SK-N-SH (cell line): ENCODE measurements at regions not wholly inside any gene's neighbourhood (a gene's known extent, or its start where the extent isn't known, plus 50 kb on each side); places are given as distances from the start of the nearest gene placed in this dataset.
A peak's percentile ranks its signal among the peaks of the same experiment; 100 is the strongest.

ENCODE experiments used
- CTCF ChIA-PET: fragments of 300-600, 350-600 bp; formaldehyde crosslinking; extraction: SDS; loops from one replicate; lab custom pipeline; 2021; lab: Yijun Ruan, JAX
- POLR2A ChIA-PET: fragments of 350-600 bp; sonication (Branson Sonifier 250); formaldehyde crosslinking; extraction: SDS; loops from one replicate; lab custom pipeline; 2020; ENCODE audit warnings: antibody characterized with exemption, inconsistent platforms; lab: Yijun Ruan, JAX
- DNase-seq: peaks from one replicate; pipeline ENCODE4 v3.0.0; 2012
- H2AFZ ChIP-seq: fragments of 200-600 bp; sonication (generic); 2 replicates; pipeline ENCODE4 v1.8.1; 2016; ENCODE audit warnings: antibody characterized with exemption, mild to moderate bottlenecking, low read depth
- H3F3A ChIP-seq: fragments of 200-600 bp; sonication (generic); replicated peaks from 2 replicates; pipeline ENCODE3; 2016; ENCODE audit warnings: antibody characterized with exemption, mild to moderate bottlenecking; ENCODE audit not compliant: insufficient read depth
- H3K27ac ChIP-seq, 2 experiments: fragments of 200-500 bp in 1 of 2; fragments of 200-600 bp in 1 of 2; sonication (Bioruptor generic) in 1 of 2; sonication (generic), shearing (Covaris generic) in 1 of 2; 2 replicates each; pipeline versions ENCODE4 v1.5.1 to v1.6.1; 2014 to 2016; ENCODE audit warnings: low read depth in 2 of 2, inconsistent platforms in 1 of 2, low read length in 1 of 2, mild to moderate bottlenecking in 1 of 2, mixed read lengths in 1 of 2
- H3K27me3 ChIP-seq: fragments of 200-600 bp; sonication (generic), shearing (Covaris generic); 2 replicates; pipeline ENCODE4 v1.6.1; 2016; ENCODE audit warnings: mixed run types; ENCODE audit not compliant: insufficient read depth
- H3K36me3 ChIP-seq, 2 experiments: fragments of 200-500 bp in 1 of 2; fragments of 200-600 bp in 1 of 2; sonication (Bioruptor generic) in 1 of 2; sonication (generic) in 1 of 2; replicated peaks in 1 of 2; 2 replicates each; pipeline versions ENCODE3 to v1.5.1; 2014 to 2016; ENCODE audit warnings: low read length in 1 of 2, mild to moderate bottlenecking in 1 of 2; ENCODE audit not compliant: insufficient read depth in 2 of 2, control insufficient read depth in 1 of 2
- H3K4me1 ChIP-seq, 2 experiments: fragments of 200-500 bp in 1 of 2; fragments of 200-600 bp in 1 of 2; sonication (Bioruptor generic) in 1 of 2; sonication (generic), shearing (Covaris generic) in 1 of 2; 2 replicates each; pipeline versions ENCODE4 v1.5.1 to v1.6.1; 2014 to 2016; ENCODE audit warnings: low read depth in 1 of 2, low read length in 1 of 2, mixed run types in 1 of 2; ENCODE audit not compliant: insufficient read depth in 2 of 2, control insufficient read depth in 1 of 2
- H3K4me2 ChIP-seq: fragments of 200-600 bp; sonication (generic), shearing (Covaris generic); 2 replicates; pipeline ENCODE4 v1.6.1; 2017; ENCODE audit warnings: mixed run types
- H3K4me3 ChIP-seq, 2 experiments: fragments of 200-500 bp in 1 of 2; fragments of 200-600 bp in 1 of 2; sonication (Bioruptor generic) in 1 of 2; sonication (generic), shearing (Covaris generic) in 1 of 2; 2 replicates each; pipeline versions ENCODE4 v1.5.1 to v1.8.1; 2014 to 2016; ENCODE audit warnings: low read depth in 2 of 2, inconsistent platforms in 1 of 2, low read length in 1 of 2, mild to moderate bottlenecking in 1 of 2, mixed read lengths in 1 of 2, moderate library complexity in 1 of 2
- H3K79me2 ChIP-seq: fragments of 200-600 bp; sonication (generic); 2 replicates; pipeline ENCODE4 v1.8.1; 2017; ENCODE audit warnings: mild to moderate bottlenecking; ENCODE audit not compliant: insufficient read depth
- H3K9ac ChIP-seq: fragments of 200-600 bp; sonication (generic); 2 replicates; pipeline ENCODE4 v1.6.1; 2017; ENCODE audit warnings: mixed run types
- H3K9me2 ChIP-seq: fragments of 200-600 bp; sonication (generic); 2 replicates; pipeline ENCODE4 v1.6.1; 2017; ENCODE audit warnings: mixed run types
- H3K9me3 ChIP-seq: fragments of 200-600 bp; sonication (generic); 2 replicates; pipeline ENCODE4 v1.6.1; 2017; ENCODE audit warnings: mixed run types, mild to moderate bottlenecking, moderate library complexity
- H4K20me1 ChIP-seq: fragments of 200-600 bp; sonication (generic); 2 replicates; pipeline ENCODE4 v1.6.1; 2017; ENCODE audit warnings: mild to moderate bottlenecking, mixed run types; ENCODE audit not compliant: insufficient read depth
- CTCF ChIP-seq: fragments of 200-600 bp; sonication (generic); IDR thresholded peaks from 2 replicates; pipeline ENCODE4 v1.6.1; 2017; ENCODE audit warnings: antibody characterized with exemption, mild to moderate bottlenecking, moderate library complexity
- GATA2 ChIP-seq: sonication (generic); formaldehyde crosslinking; IDR thresholded peaks from 2 replicates; pipeline ENCODE4 v1.5.0; 2020; ENCODE audit warnings: mild to moderate bottlenecking, missing genetic modification reagents
- JUND ChIP-seq: IDR thresholded peaks from 2 replicates; pipeline ENCODE4 v1.4.0; 2012
- MAX ChIP-seq: IDR thresholded peaks from 2 replicates; pipeline ENCODE4 v1.4.0; 2012; ENCODE audit warnings: low read depth
- MEF2A ChIP-seq: IDR thresholded peaks from 2 replicates; pipeline ENCODE4 v1.4.0; 2012; ENCODE audit warnings: low read depth, borderline replicate concordance
- MXI1 ChIP-seq: IDR thresholded peaks from 2 replicates; pipeline ENCODE4 v1.6.1; 2012; ENCODE audit warnings: mild to moderate bottlenecking, low read depth, low read length, improper control_type of control experiment
- NFIC ChIP-seq: IDR thresholded peaks from 2 replicates; pipeline ENCODE4 v1.4.0; 2012; ENCODE audit warnings: borderline replicate concordance
- PBX3 ChIP-seq: IDR thresholded peaks from 2 replicates; pipeline ENCODE4; 2012
- RAD21 ChIP-seq: IDR thresholded peaks from 2 replicates; pipeline ENCODE4 v1.6.1; 2012; ENCODE audit warnings: mild to moderate bottlenecking, low read length
- REST ChIP-seq: IDR thresholded peaks from 2 replicates; pipeline ENCODE4 v1.6.1; 2012; ENCODE audit warnings: mild to moderate bottlenecking, low read depth, low read length, moderate library complexity
- USF2 ChIP-seq: fragments of 150-350 bp; IDR thresholded peaks from 2 replicates; pipeline ENCODE4 v1.6.1; 2017; ENCODE audit warnings: antibody characterized with exemption, low read length, low read depth, borderline replicate concordance
- YY1 ChIP-seq: IDR thresholded peaks from 2 replicates; pipeline ENCODE4 v1.4.0; 2012; ENCODE audit warnings: low read depth, mild to moderate bottlenecking
- ZBTB33 ChIP-seq: IDR thresholded peaks from 2 replicates; pipeline ENCODE4 v1.4.0; 2012; ENCODE audit warnings: low read depth, borderline replicate concordance
- WGBS: methylation state at CpG from one replicate; pipeline ENCODE4 v1.1.6; 2017; ENCODE audit warnings: low lambda C conversion rate; 5-methylcytosine and 5-hydroxymethylcytosine counted together

GRCh38 chr2:213216461-213216860, 65.0 kb upstream of the IKZF2 start:
- no peaks in the 10 kb centered on the region for H3K9me3 ChIP-seq
- no peak for TF ChIP-seq MEF2A
- TF ChIP-seq MXI1 = no peak
- no peak for TF ChIP-seq MAX
- TF ChIP-seq ZBTB33 = no peak
- TF ChIP-seq REST = no peak
- no peak for TF ChIP-seq YY1
- no peaks in the 10 kb centered on the region for H3K36me3 ChIP-seq
- H3K4me1 ChIP-seq = peaks cover 0 to 7% of the 10 kb centered on the region in 2 experiments; a peak in 1 of 4 replicates
- ChIA-PET CTCF (no interaction called here), POLR2A (no interaction called here)
- peak overlapping the region; percentile 32 for H2AFZ ChIP-seq
- H3K4me3 ChIP-seq = no peak overlapping the region
- peaks cover 4% of the 10 kb centered on the region for H3F3A ChIP-seq
- 75% methylated on average over 5 of the region's 5 CpGs for WGBS
- H3K27me3 ChIP-seq = no peaks in the 10 kb centered on the region
- peak overlapping the region in 1 of 2 experiments; percentile 85; a peak in 2 of 4 replicates for H3K27ac ChIP-seq
- no peak for DNase-seq
- no peaks in the 10 kb centered on the region for H3K9me2 ChIP-seq
- H3K79me2 ChIP-seq = no peaks in the 10 kb centered on the region
- H3K4me2 ChIP-seq = no peak overlapping the region
- H3K9ac ChIP-seq = peak overlapping the region; percentile 2; the same call in 1 of the 2 replicates
- no peaks in the 10 kb centered on the region for H4K20me1 ChIP-seq

GRCh38 chr2:213219816-213220215, 64.4 kb upstream of the SPAG16 start:
- H3K36me3 ChIP-seq = no peaks in the 10 kb centered on the region
- no peak overlapping the region for H3K4me3 ChIP-seq
- DNase-seq = no peak
- ChIA-PET POLR2A (no interaction called here), CTCF (no interaction called here)
- no peaks in the 10 kb centered on the region for H3K9me2 ChIP-seq
- H3K4me1 ChIP-seq = peaks cover 0 to 20% of the 10 kb centered on the region in 2 experiments; a peak in 3 of 4 replicates
- H3K79me2 ChIP-seq = no peaks in the 10 kb centered on the region
- H3K27me3 ChIP-seq = no peaks in the 10 kb centered on the region
- peaks cover 13% of the 10 kb centered on the region for H3F3A ChIP-seq
- H3K27ac ChIP-seq = peak overlapping the region in 1 of 2 experiments; percentile 17; a peak in 1 of 4 replicates
- WGBS = 68% methylated on average over 1 of the region's 1 CpG
- H3K9me3 ChIP-seq = no peaks in the 10 kb centered on the region
- peak overlapping the region; percentile 14; the same call in 1 of the 2 replicates for H2AFZ ChIP-seq
- H4K20me1 ChIP-seq = no peaks in the 10 kb centered on the region
- no peak overlapping the region for H3K9ac ChIP-seq
- no peak overlapping the region for H3K4me2 ChIP-seq
- TF ChIP-seq JUND = no peak
- no peak for TF ChIP-seq MEF2A
- TF ChIP-seq NFIC = no peak
- no peak for TF ChIP-seq PBX3
- TF ChIP-seq USF2 = no peak
- no peak for TF ChIP-seq MXI1
- TF ChIP-seq CTCF = no peak
- no peak for TF ChIP-seq ZBTB33
- no peak for TF ChIP-seq RAD21
- no peak for TF ChIP-seq GATA2
